ENCODE measurements at regions not wholly inside any gene's neighbourhood (a gene's known extent, or its start where the extent isn't known, plus 50 kb on each side); places are given as distances from the start of the nearest gene placed in this dataset.
"Not testable (repeated sequence)": the region's sequence is repeated elsewhere in the genome, so short reads cannot be mapped to it uniquely, and the experiment has no call there.

- not testable (repeated sequence) for H3K27ac ChIP-seq; H3K27me3 ChIP-seq (ENCODE audit: control insufficient read depth, insufficient read depth, low read length); H3K4me2 ChIP-seq (ENCODE audit: low read length); H3K9me3 ChIP-seq (ENCODE audit: control insufficient read depth, low read length); H2AFZ ChIP-seq; H3K79me2 ChIP-seq; H3K4me1 ChIP-seq; H3K4me3 ChIP-seq (ENCODE audit: low read depth, low read length); H3K36me3 ChIP-seq (ENCODE audit: control insufficient read depth, insufficient read depth, low read length); H3K9ac ChIP-seq
Measured at GRCh38 chr6:26830992-26831391, 171.4 kb upstream of the ZNF322 start.

GRCh38 chr6:26835707-26836106 is 176.2 kb upstream of the ZNF322 start:
- not testable (repeated sequence) for H3K27me3 ChIP-seq (ENCODE audit: control insufficient read depth, insufficient read depth, low read length); H3K36me3 ChIP-seq (ENCODE audit: control insufficient read depth, insufficient read depth, low read length); H3K4me3 ChIP-seq (ENCODE audit: low read depth, low read length); H3K79me2 ChIP-seq; H3K27ac ChIP-seq; H2AFZ ChIP-seq; H3K9ac ChIP-seq; H3K4me2 ChIP-seq (ENCODE audit: low read length); H3K9me3 ChIP-seq (ENCODE audit: control insufficient read depth, low read length); H3K4me1 ChIP-seq

GRCh38 chr6:26836657-26837056 is 177.1 kb upstream of the ZNF322 start:
- H3K27me3 ChIP-seq (ENCODE audit: control insufficient read depth, insufficient read depth, low read length); H3K79me2 ChIP-seq; H3K9me3 ChIP-seq (ENCODE audit: control insufficient read depth, low read length); H3K36me3 ChIP-seq (ENCODE audit: control insufficient read depth, insufficient read depth, low read length); H3K27ac ChIP-seq; H3K4me3 ChIP-seq (ENCODE audit: low read depth, low read length); H3K9ac ChIP-seq; H2AFZ ChIP-seq; H3K4me1 ChIP-seq; H3K4me2 ChIP-seq (ENCODE audit: low read length): not testable (repeated sequence)

GRCh38 chr6:26844823-26845222 is 185.3 kb upstream of the ZNF322 start:
- not testable (repeated sequence) for H3K9ac ChIP-seq; H3K36me3 ChIP-seq (ENCODE audit: control insufficient read depth, insufficient read depth, low read length); H3K9me3 ChIP-seq (ENCODE audit: control insufficient read depth, low read length); H3K79me2 ChIP-seq; H3K4me1 ChIP-seq; H3K4me2 ChIP-seq (ENCODE audit: low read length); H3K27ac ChIP-seq; H3K27me3 ChIP-seq (ENCODE audit: control insufficient read depth, insufficient read depth, low read length); H2AFZ ChIP-seq; H3K4me3 ChIP-seq (ENCODE audit: low read depth, low read length)

GRCh38 chr6:26857289-26857688 is 197.7 kb upstream of the ZNF322 start:
- H3K9me3 ChIP-seq (ENCODE audit: control insufficient read depth, low read length); H3K36me3 ChIP-seq (ENCODE audit: control insufficient read depth, insufficient read depth, low read length); H3K9ac ChIP-seq; H3K4me3 ChIP-seq (ENCODE audit: low read depth, low read length); H3K4me2 ChIP-seq (ENCODE audit: low read length); H3K27ac ChIP-seq; H2AFZ ChIP-seq; H3K27me3 ChIP-seq (ENCODE audit: control insufficient read depth, insufficient read depth, low read length); H3K79me2 ChIP-seq; H3K4me1 ChIP-seq: not testable (repeated sequence)

GRCh38 chr6:26859067-26859770 is 199.7 kb upstream of the ZNF322 start:
- not testable (repeated sequence) for H3K79me2 ChIP-seq; H3K9ac ChIP-seq; H2AFZ ChIP-seq; H3K4me3 ChIP-seq (ENCODE audit: low read depth, low read length); H3K4me1 ChIP-seq; H3K36me3 ChIP-seq (ENCODE audit: control insufficient read depth, insufficient read depth, low read length); H3K4me2 ChIP-seq (ENCODE audit: low read length); H3K9me3 ChIP-seq (ENCODE audit: control insufficient read depth, low read length); H3K27ac ChIP-seq; H3K27me3 ChIP-seq (ENCODE audit: control insufficient read depth, insufficient read depth, low read length)

- not testable (repeated sequence) for H3K36me3 ChIP-seq (ENCODE audit: control insufficient read depth, insufficient read depth, low read length); H3K9me3 ChIP-seq (ENCODE audit: control insufficient read depth, low read length); H3K27me3 ChIP-seq (ENCODE audit: control insufficient read depth, insufficient read depth, low read length); H3K4me1 ChIP-seq; H3K79me2 ChIP-seq; H3K4me2 ChIP-seq (ENCODE audit: low read length); H3K27ac ChIP-seq; H2AFZ ChIP-seq; H3K4me3 ChIP-seq (ENCODE audit: low read depth, low read length); H3K9ac ChIP-seq
Measured at GRCh38 chr6:26859771-26860163, 200.2 kb upstream of the ZNF322 start.

- not testable (repeated sequence) for H2AFZ ChIP-seq; H3K9me3 ChIP-seq (ENCODE audit: control insufficient read depth, low read length); H3K27me3 ChIP-seq (ENCODE audit: control insufficient read depth, insufficient read depth, low read length); H3K4me2 ChIP-seq (ENCODE audit: low read length); H3K27ac ChIP-seq; H3K4me1 ChIP-seq; H3K36me3 ChIP-seq (ENCODE audit: control insufficient read depth, insufficient read depth, low read length); H3K4me3 ChIP-seq (ENCODE audit: low read depth, low read length); H3K9ac ChIP-seq; H3K79me2 ChIP-seq
Measured at GRCh38 chr6:26861913-26862312, 202.4 kb upstream of the ZNF322 start.

GRCh38 chr6:26863641-26864040 is 204.1 kb upstream of the ZNF322 start:
- not testable (repeated sequence) for H2AFZ ChIP-seq; H3K4me3 ChIP-seq (ENCODE audit: low read depth, low read length); H3K27ac ChIP-seq; H3K4me1 ChIP-seq; H3K27me3 ChIP-seq (ENCODE audit: control insufficient read depth, insufficient read depth, low read length); H3K9me3 ChIP-seq (ENCODE audit: control insufficient read depth, low read length); H3K36me3 ChIP-seq (ENCODE audit: control insufficient read depth, insufficient read depth, low read length); H3K79me2 ChIP-seq; H3K4me2 ChIP-seq (ENCODE audit: low read length); H3K9ac ChIP-seq

- H2AFZ ChIP-seq; H3K79me2 ChIP-seq; H3K9ac ChIP-seq; H3K27me3 ChIP-seq (ENCODE audit: control insufficient read depth, insufficient read depth, low read length); H3K36me3 ChIP-seq (ENCODE audit: control insufficient read depth, insufficient read depth, low read length); H3K27ac ChIP-seq; H3K9me3 ChIP-seq (ENCODE audit: control insufficient read depth, low read length); H3K4me1 ChIP-seq; H3K4me3 ChIP-seq (ENCODE audit: low read depth, low read length); H3K4me2 ChIP-seq (ENCODE audit: low read length): not testable (repeated sequence)
Measured at GRCh38 chr6:26898785-26899184, 239.2 kb upstream of the ZNF322 start.

- H3K27me3 ChIP-seq (ENCODE audit: control insufficient read depth, insufficient read depth, low read length); H3K4me3 ChIP-seq (ENCODE audit: low read depth, low read length); H3K4me1 ChIP-seq; H2AFZ ChIP-seq; H3K27ac ChIP-seq; H3K4me2 ChIP-seq (ENCODE audit: low read length); H3K9ac ChIP-seq; H3K79me2 ChIP-seq; H3K36me3 ChIP-seq (ENCODE audit: control insufficient read depth, insufficient read depth, low read length); H3K9me3 ChIP-seq (ENCODE audit: control insufficient read depth, low read length): not testable (repeated sequence)
Measured at GRCh38 chr6:26924206-26924605, 264.7 kb upstream of the ZNF322 start.

Data from parathyroid adenoma (tissue), 2 donors.